AG09309 (cell line): ENCODE measurements at regions not wholly inside any gene's neighbourhood (a gene's known extent, or its start where the extent isn't known, plus 50 kb on each side); places are given as distances from the start of the nearest gene placed in this dataset.

ENCODE experiments used
- DNase-seq: peaks from one replicate; pipeline ENCODE4 v3.0.0-alpha.2; 2010; ENCODE audit warnings: low read depth
- H3K4me3 ChIP-seq: 2 replicates; pipeline ENCODE4 v1.5.1; 2011; ENCODE audit warnings: mild to moderate bottlenecking, low read depth, low read length, moderate library complexity; ENCODE audit not compliant: control insufficient read depth
- CTCF ChIP-seq: IDR thresholded peaks from 2 replicates; pipeline ENCODE4 v1.5.1; 2011; ENCODE audit warnings: mild to moderate bottlenecking, low read depth, low read length, inconsistent platforms; ENCODE audit not compliant: insufficient read depth, control insufficient read depth; ENCODE audit errors: missing control alignments

GRCh38 chr3:1693145-1693544 lies 405.5 kb upstream of the CNTN4 start:
- no peak for DNase-seq
- no peak for TF ChIP-seq CTCF

GRCh38 chr3:1696669-1697275 lies 401.9 kb upstream of the CNTN4 start:
- no peak for DNase-seq

More at GRCh38 chr3:1693145-1693544, 405.5 kb upstream of the CNTN4 start:
- no peak overlapping the region for H3K4me3 ChIP-seq

GRCh38 chr3:1699361-1699920 lies 399.2 kb upstream of the CNTN4 start:
- no peak overlapping the region for H3K4me3 ChIP-seq
- no peak for TF ChIP-seq CTCF
- no peak for DNase-seq

More at GRCh38 chr3:1696669-1697275, 401.9 kb upstream of the CNTN4 start:
- H3K4me3 ChIP-seq, result no peak overlapping the region
- TF ChIP-seq CTCF, result no peak

- no peak overlapping the region for H3K4me3 ChIP-seq
- no peak for DNase-seq
- TF ChIP-seq CTCF, result no peak
Measured at GRCh38 chr3:1700650-1701049, 398.0 kb upstream of the CNTN4 start.

GRCh38 chr3:1703169-1703568 lies 395.5 kb upstream of the CNTN4 start:
- no peak overlapping the region for H3K4me3 ChIP-seq
- DNase-seq, result no peak
- no peak for TF ChIP-seq CTCF

- DNase-seq, result no peak
- no peak for TF ChIP-seq CTCF
- H3K4me3 ChIP-seq, result no peak overlapping the region
Measured at GRCh38 chr3:1710663-1711062, 388.0 kb upstream of the CNTN4 start.

GRCh38 chr3:1717524-1717923 lies 381.1 kb upstream of the CNTN4 start:
- no peak for DNase-seq
- H3K4me3 ChIP-seq, result no peak overlapping the region
- no peak for TF ChIP-seq CTCF
